Hematopoietic multipotent progenitor cell treated with erythropoietin and hydrocortisone succinate and interleukin-3 and kit ligand, for 15 days (in vitro differentiated cells): ENCODE measurements at regions not wholly inside any gene's neighbourhood (a gene's known extent, or its start where the extent isn't known, plus 50 kb on each side); places are given as distances from the start of the nearest gene placed in this dataset.
"Not testable (repeated sequence)": the region's sequence is repeated elsewhere in the genome, so short reads cannot be mapped to it uniquely, and the experiment has no call there.

Experiments used
- DNase-seq: peaks from one replicate; pipeline ENCODE4 v3.0.0-alpha.2; 2015; ENCODE audit warnings: low spot score

- no peak for DNase-seq
These were observed 97.0 kb downstream of the DRD1 start for GRCh38 chr5:175347027-175347426.

GRCh38 chr5:175344331-175345195 is 99.4 kb downstream of the DRD1 start:
- no peak for DNase-seq

- no peak for DNase-seq
These were observed 100.7 kb downstream of the DRD1 start for GRCh38 chr5:175343308-175343707.

GRCh38 chr5:175340180-175340579 is 103.8 kb downstream of the DRD1 start:
- no peak for DNase-seq

- no peak for DNase-seq
These were observed 106.3 kb downstream of the DRD1 start for GRCh38 chr5:175337680-175338079.

- no peak for DNase-seq
These were observed 107.2 kb downstream of the DRD1 start for GRCh38 chr5:175336781-175337180.

GRCh38 chr5:175335691-175336090 is 108.3 kb downstream of the DRD1 start:
- no peak for DNase-seq

- not testable (repeated sequence) for DNase-seq
These were observed 112.6 kb downstream of the DRD1 start for GRCh38 chr5:175331173-175332036.

- no peak for DNase-seq
These were observed 114.0 kb downstream of the DRD1 start for GRCh38 chr5:175329976-175330375.

GRCh38 chr5:175328687-175329086 is 115.3 kb downstream of the DRD1 start:
- no peak for DNase-seq

GRCh38 chr5:175328176-175328575 is 115.8 kb downstream of the DRD1 start:
- no peak for DNase-seq

- DNase-seq: no peak
These were observed 118.3 kb downstream of the DRD1 start for GRCh38 chr5:175325681-175326080.

GRCh38 chr5:175321927-175322532 is 122.0 kb downstream of the DRD1 start:
- DNase-seq: peak; percentile 7

GRCh38 chr5:175319199-175319598 is 124.8 kb downstream of the DRD1 start:
- no peak for DNase-seq

- DNase-seq: no peak
These were observed 126.1 kb downstream of the DRD1 start for GRCh38 chr5:175317872-175318271.

GRCh38 chr5:175309218-175309810 is 134.7 kb downstream of the DRD1 start:
- DNase-seq: no peak

- DNase-seq: no peak
These were observed 135.3 kb downstream of the DRD1 start for GRCh38 chr5:175308701-175309100.

- no peak for DNase-seq
These were observed 137.6 kb downstream of the DRD1 start for GRCh38 chr5:175306381-175306780.

- DNase-seq: no peak
These were observed 138.7 kb downstream of the DRD1 start for GRCh38 chr5:175305251-175305650.

GRCh38 chr5:175290379-175290778 is 153.6 kb downstream of the DRD1 start:
- DNase-seq: no peak

GRCh38 chr5:175288048-175288621 is 155.8 kb downstream of the DRD1 start:
- DNase-seq: no peak

GRCh38 chr5:175286981-175287380 is 157.0 kb downstream of the DRD1 start:
- no peak for DNase-seq
